ENCODE measurements at regions not wholly inside any gene's neighbourhood (a gene's known extent, or its start where the extent isn't known, plus 50 kb on each side); places are given as distances from the start of the nearest gene placed in this dataset.

DNA sequence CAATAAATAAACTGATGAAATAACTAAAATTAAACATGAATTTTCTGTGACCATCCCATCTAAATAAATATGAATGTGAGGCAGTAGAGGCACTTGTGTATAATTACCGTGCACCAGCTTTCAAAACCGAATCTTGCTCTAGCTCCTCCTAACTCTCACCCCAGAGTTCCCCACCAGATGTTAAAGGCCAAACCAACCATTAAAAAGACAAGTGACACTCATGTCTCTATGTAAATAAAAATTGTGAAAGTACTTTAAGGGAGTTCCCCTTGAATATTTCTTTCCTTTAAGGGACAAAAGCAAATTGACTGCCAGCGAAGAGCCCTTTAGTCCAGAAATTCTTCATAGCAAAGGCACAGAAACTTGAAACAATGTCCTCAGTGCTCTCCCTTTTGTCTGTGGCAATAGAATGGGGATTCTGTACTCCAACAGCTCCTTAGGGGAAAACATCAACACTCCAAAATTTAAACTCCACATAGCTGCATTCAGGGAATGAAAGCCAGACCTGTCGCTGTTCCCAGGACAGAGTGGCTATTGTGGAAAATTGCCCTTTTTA is 101.7 kb upstream of the SOX21 start:
- no peak for TF ChIP-seq EZH2 (IDR thresholded peaks at IDR 0.05; ENCODE audit: insufficient read depth, poor library complexity, severe bottlenecking)
- no peak for TF ChIP-seq EZH2phosphoT487 (IDR thresholded peaks at IDR 0.05; ENCODE audit: insufficient read depth, low read depth)
